H1 (cell line): ENCODE measurements at regions not wholly inside any gene's neighbourhood (a gene's known extent, or its start where the extent isn't known, plus 50 kb on each side); places are given as distances from the start of the nearest gene placed in this dataset.
A peak's percentile ranks its signal among the peaks of the same experiment; 100 is the strongest.

Source experiments
- CTCF ChIA-PET: fragments of 300-600 bp; sonication (Branson Sonifier 250); formaldehyde crosslinking; loops from one replicate; lab custom pipeline; 2021; ENCODE audit not compliant: partially characterized antibody; lab: Charles Lee
- POLR2A ChIA-PET: fragments of 300-600 bp; sonication (Branson Sonifier 250); formaldehyde crosslinking; loops from one replicate; lab custom pipeline; 2021; ENCODE audit warnings: inconsistent platforms; ENCODE audit not compliant: partially characterized antibody; lab: Charles Lee
- DNase-seq, 2 experiments: peaks; one replicate each; pipeline versions ENCODE4 v3.0.0 to v3.0.0-alpha.2; 2010 to 2022; ENCODE audit warnings: low spot score in 2 of 2, low read depth in 1 of 2, mixed read lengths in 1 of 2
- FAIRE-seq: peaks from 2 replicates; lab custom pipeline; 2011; peaks lifted over from hg19 to GRCh38; lab: Jason Lieb, UNC
- H2AFZ ChIP-seq: 2 replicates; pipeline ENCODE4 v1.8.1; 2012; ENCODE audit warnings: low read length, inconsistent platforms
- H2AK5ac ChIP-seq: 2 replicates; pipeline ENCODE4 v1.6.1; 2013; ENCODE audit warnings: low read depth, low read length
- H2BK120ac ChIP-seq: replicated peaks from 2 replicates; pipeline ENCODE3; 2013; ENCODE audit warnings: low read depth, low read length, inconsistent platforms
- H2BK12ac ChIP-seq: 2 replicates; pipeline ENCODE4 v1.6.1; 2013; ENCODE audit warnings: low read depth, low read length
- H2BK15ac ChIP-seq: 2 replicates; pipeline ENCODE4 v1.6.1; 2013; ENCODE audit warnings: low read length
- H2BK20ac ChIP-seq: 2 replicates; pipeline ENCODE4 v1.6.1; 2013; ENCODE audit warnings: low read length
- H2BK5ac ChIP-seq: 2 replicates; pipeline ENCODE4 v1.6.1; 2013; ENCODE audit warnings: low read depth, low read length
- H3K14ac ChIP-seq: 2 replicates; pipeline ENCODE4 v1.6.1; 2013; ENCODE audit warnings: inconsistent platforms; ENCODE audit not compliant: insufficient read length
- H3K18ac ChIP-seq: 2 replicates; pipeline ENCODE4 v1.6.1; 2013; ENCODE audit warnings: low read length; ENCODE audit errors: extremely low read depth
- H3K23ac ChIP-seq: 2 replicates; pipeline ENCODE4 v1.6.1; 2013; ENCODE audit warnings: inconsistent platforms; ENCODE audit not compliant: insufficient read length
- H3K23me2 ChIP-seq: 2 replicates; pipeline ENCODE4 v1.6.1; 2013; ENCODE audit warnings: low read depth, low read length
- H3K27ac ChIP-seq: 2 replicates; pipeline ENCODE4 v1.6.1; 2011; ENCODE audit warnings: low read depth, low read length, inconsistent platforms
- H3K27me3 ChIP-seq, 4 experiments: replicated peaks in 1 of 4; 1 replicate in 1 of 4; 2 replicates in 3 of 4; pipeline versions ENCODE4 v1.6.1 to v1.8.1; 2011 to 2013; ENCODE audit warnings: low read length in 3 of 4, mild to moderate bottlenecking in 3 of 4, inconsistent platforms in 2 of 4, mixed read lengths in 2 of 4, moderate library complexity in 1 of 4; ENCODE audit not compliant: control insufficient read depth in 3 of 4, insufficient read depth in 3 of 4; ENCODE audit errors: extremely low read depth in 1 of 4
- H3K36me3 ChIP-seq, 4 experiments: 2 replicates each; pipeline versions ENCODE4 v1.6.1 to v1.8.1; 2011 to 2013; ENCODE audit warnings: mild to moderate bottlenecking in 4 of 4, low read length in 3 of 4, moderate library complexity in 2 of 4, control low read depth in 1 of 4, inconsistent platforms in 1 of 4; ENCODE audit not compliant: insufficient read depth in 4 of 4, control insufficient read depth in 2 of 4
- H3K4ac ChIP-seq: replicated peaks from 2 replicates; pipeline ENCODE3; 2013; ENCODE audit warnings: low read length, low read depth, mixed read lengths, inconsistent platforms; ENCODE audit not compliant: insufficient read length
- H3K4me1 ChIP-seq, 4 experiments: replicated peaks in 1 of 4; 1 replicate in 1 of 4; 2 replicates in 3 of 4; pipeline versions ENCODE4 v1.6.1 to v1.8.1; 2011 to 2013; ENCODE audit warnings: low read length in 3 of 4, inconsistent platforms in 2 of 4, mixed read lengths in 1 of 4; ENCODE audit not compliant: insufficient read depth in 4 of 4, control insufficient read depth in 3 of 4
- H3K4me2 ChIP-seq, 2 experiments: 2 replicates each; pipeline versions ENCODE4 v1.6.1 to v1.8.1; 2011 to 2013; ENCODE audit warnings: low read depth in 2 of 2, low read length in 2 of 2, control low read depth in 1 of 2, inconsistent platforms in 1 of 2, mild to moderate bottlenecking in 1 of 2; ENCODE audit not compliant: insufficient read depth in 1 of 2
- H3K4me3 ChIP-seq, 4 experiments: fragments of 200-600, 300-600 bp in 1 of 4; sonication (generic), shearing (Covaris generic), sonication (Bioruptor Twin) in 1 of 4; 2 replicates each; pipeline versions ENCODE4 v1.5.1 to v1.8.1; 2011 to 2016; ENCODE audit warnings: low read length in 4 of 4, low read depth in 3 of 4, control low read depth in 2 of 4, inconsistent platforms in 2 of 4, mild to moderate bottlenecking in 2 of 4, mixed read lengths in 1 of 4, moderate library complexity in 1 of 4; ENCODE audit not compliant: insufficient read depth in 2 of 4; ENCODE audit errors: extremely low read depth in 1 of 4
- H3K56ac ChIP-seq: replicated peaks from 2 replicates; pipeline ENCODE3; 2013; ENCODE audit warnings: low read depth, mild to moderate bottlenecking, mixed read lengths, low read length, inconsistent platforms; ENCODE audit not compliant: insufficient read length
- H3K79me1 ChIP-seq: 2 replicates; pipeline ENCODE4 v1.6.1; 2013; ENCODE audit warnings: low read depth, low read length, control low read depth
- H3K79me2 ChIP-seq, 2 experiments: 2 replicates each; pipeline versions ENCODE4 v1.6.1 to v1.8.1; 2012 to 2013; ENCODE audit warnings: low read length in 2 of 2, mild to moderate bottlenecking in 2 of 2, inconsistent platforms in 1 of 2; ENCODE audit not compliant: insufficient read depth in 2 of 2, control insufficient read depth in 1 of 2
- H3K9ac ChIP-seq, 4 experiments: replicated peaks in 1 of 4; 1 replicate in 1 of 4; 2 replicates in 3 of 4; pipeline versions ENCODE4 v1.6.1 to v1.8.1; 2011 to 2013; ENCODE audit warnings: low read depth in 3 of 4, low read length in 3 of 4, control low read depth in 2 of 4, mild to moderate bottlenecking in 2 of 4, moderate library complexity in 2 of 4, inconsistent platforms in 1 of 4; ENCODE audit errors: extremely low read depth in 1 of 4
- H3K9me3 ChIP-seq, 2 experiments: 2 replicates each; pipeline versions ENCODE4 v1.6.1 to v1.8.1; 2012 to 2013; ENCODE audit warnings: mild to moderate bottlenecking in 2 of 2, moderate library complexity in 2 of 2, control low read depth in 1 of 2, inconsistent platforms in 1 of 2, low read depth in 1 of 2, low read length in 1 of 2, mixed read lengths in 1 of 2; ENCODE audit not compliant: insufficient read depth in 2 of 2
- H4K20me1 ChIP-seq, 2 experiments: replicated peaks in 1 of 2; 2 replicates each; pipeline versions ENCODE3 to v1.8.1; 2011 to 2013; ENCODE audit warnings: inconsistent platforms in 2 of 2, low read length in 2 of 2, mild to moderate bottlenecking in 1 of 2; ENCODE audit not compliant: insufficient read depth in 2 of 2, control insufficient read depth in 1 of 2
- H4K5ac ChIP-seq: 2 replicates; pipeline ENCODE4 v1.6.1; 2013; ENCODE audit warnings: low read length, low read depth, mixed read lengths, inconsistent platforms; ENCODE audit not compliant: insufficient read length
- H4K8ac ChIP-seq: 2 replicates; pipeline ENCODE4 v1.8.0; 2013; ENCODE audit warnings: mild to moderate bottlenecking, moderate library complexity, low read length, inconsistent platforms; ENCODE audit not compliant: insufficient read depth; ENCODE audit errors: extremely low read depth
- H4K91ac ChIP-seq: replicated peaks from 2 replicates; pipeline ENCODE3; 2013; ENCODE audit warnings: low read length, mixed read lengths, inconsistent platforms; ENCODE audit not compliant: insufficient read length
- ASH2L ChIP-seq: fragments of 200-600, 300-600 bp; sonication (generic); IDR thresholded peaks from one replicate; pipeline ENCODE4 v1.7.1; 2017; ENCODE audit warnings: low read length
- WGBS, 2 experiments: shearing (Covaris generic) in 1 of 2; methylation state at CpG; one replicate each; pipeline versions ENCODE4 v1.1.6 to v1.1.7; 2013 to 2015; ENCODE audit warnings: low lambda C conversion rate in 2 of 2, mixed read lengths in 2 of 2, inconsistent platforms in 1 of 2, low coverage in 1 of 2, missing lambda C conversion rate in 1 of 2; ENCODE audit not compliant: insufficient replicate concordance in 2 of 2, insufficient coverage in 1 of 2, insufficient read length in 1 of 2; ENCODE audit errors: extremely low coverage in 1 of 2, missing lambda C conversion rate in 1 of 2; 5-methylcytosine and 5-hydroxymethylcytosine counted together

DNA sequence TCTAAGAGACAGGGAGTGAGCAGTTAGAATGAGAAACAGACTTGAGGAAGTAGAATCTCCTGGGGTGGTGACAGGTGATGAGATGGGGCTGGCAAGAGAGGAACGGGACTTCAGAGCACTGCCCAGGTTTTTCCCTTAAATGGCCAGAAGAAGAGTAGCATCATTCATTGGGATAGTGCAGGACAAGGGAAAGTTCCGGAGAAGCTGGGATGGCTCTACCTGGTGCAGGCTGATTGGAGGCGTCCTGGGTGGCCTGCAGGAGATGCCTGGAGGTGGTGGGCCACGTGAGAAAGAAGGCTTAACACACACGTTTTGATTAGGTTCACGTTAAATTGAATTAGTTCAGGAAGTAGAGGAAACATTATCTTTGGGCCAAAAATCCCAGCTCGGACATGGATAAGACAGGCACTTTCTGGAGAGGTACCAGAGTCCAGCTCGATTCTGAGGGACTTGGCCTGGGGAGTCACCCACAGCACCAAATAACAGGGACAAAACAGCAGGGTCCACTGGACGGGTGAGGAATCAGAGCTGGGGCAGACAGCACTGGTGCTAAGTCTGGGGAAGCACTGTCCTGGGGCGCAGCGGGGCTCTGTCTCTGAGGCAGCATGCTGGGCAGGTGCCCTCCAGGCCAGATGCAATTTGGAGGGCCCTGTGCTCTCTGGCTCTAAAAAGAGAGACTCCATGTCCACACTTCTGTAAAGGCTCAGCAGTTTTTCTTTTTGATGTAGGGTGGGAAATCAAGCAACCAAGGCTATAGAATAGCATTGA lies 512.3 kb upstream of the RAB6C start:
- no peak overlapping the region for H3K9ac ChIP-seq
- no peak overlapping the region for H4K91ac ChIP-seq
- no peak for DNase-seq
- no peak overlapping the region for H4K5ac ChIP-seq
- no peaks in the 10 kb centered on the region for H3K4me1 ChIP-seq
- H2BK5ac ChIP-seq: no peak overlapping the region
- H4K8ac ChIP-seq: peak overlapping the region; percentile 86; the same call in 1 of the 2 replicates
- H3K79me2 ChIP-seq: no peaks in the 10 kb centered on the region
- no peaks in the 10 kb centered on the region for H3K27me3 ChIP-seq
- no peaks in the 10 kb centered on the region for H3K79me1 ChIP-seq
- H4K20me1 ChIP-seq: no peaks in the 10 kb centered on the region
- H3K18ac ChIP-seq: no peak overlapping the region
- H3K14ac ChIP-seq: no peak overlapping the region
- H3K56ac ChIP-seq: no peak overlapping the region
- H3K27ac ChIP-seq: no peak overlapping the region
- no peak overlapping the region for H3K23ac ChIP-seq
- no peaks in the 10 kb centered on the region for H3K23me2 ChIP-seq
- 90% methylated on average over 11 of the region's 11 CpGs; no CpG with 5 or more reads in 1 of the 2 experiments for WGBS, 2 experiments
- H2BK20ac ChIP-seq: no peak overlapping the region
- ChIA-PET POLR2A (no interaction called here), CTCF (interaction anchor here (1.2 kb wide), 1 partner anchor 14 kb away, joined by 3 read pairs; no protein-coding TSS in a partner anchor)
- H2BK15ac ChIP-seq: no peak overlapping the region
- H3K9me3 ChIP-seq: peaks cover 0 to 10% of the 10 kb centered on the region in 2 experiments; a peak in 1 of 4 replicates
- H2AK5ac ChIP-seq: no peak overlapping the region
- no peak overlapping the region; the same call in 1 of the 2 replicates for H2AFZ ChIP-seq
- no peak overlapping the region for H3K4me2 ChIP-seq
- no peak overlapping the region for H3K4ac ChIP-seq
- H3K4me3 ChIP-seq: no peak overlapping the region
- H2BK120ac ChIP-seq: no peak overlapping the region
- no peak overlapping the region for H2BK12ac ChIP-seq
- FAIRE-seq: no peak
- no peaks in the 10 kb centered on the region for H3K36me3 ChIP-seq
- no peak for TF ChIP-seq ASH2L
